ENCODE measurements at regions not wholly inside any gene's neighbourhood (a gene's known extent, or its start where the extent isn't known, plus 50 kb on each side); places are given as distances from the start of the nearest gene placed in this dataset.

- Histone ChIP-seq H3F3A (replicated peaks; ENCODE audit: low read depth) (no peaks in the 10 kb centered on the region), H3K27me3 (ENCODE audit: insufficient read depth) (no peaks in the 10 kb centered on the region), H4K20me1 (replicated peaks; ENCODE audit: insufficient read depth) (no peaks in the 10 kb centered on the region), H3K4me3 (no peak overlapping the region), H3K27ac (ENCODE audit: low read depth) (no peak overlapping the region), H3K4me1 (ENCODE audit: insufficient read depth) (no peaks in the 10 kb centered on the region), H3K79me2 (replicated peaks; ENCODE audit: insufficient read depth) (no peaks in the 10 kb centered on the region), H2AFZ (no peak overlapping the region), H3K4me2 (no peak overlapping the region), H3K36me3 (ENCODE audit: insufficient read depth) (no peaks in the 10 kb centered on the region), H3K9me2 (ENCODE audit: insufficient read depth) (no peaks in the 10 kb centered on the region)
- no peak for ATAC-seq
- Mint-ChIP-seq H3K27me3 (ENCODE audit: insufficient read depth, low read depth, poor library complexity) (no peaks in the 10 kb centered on the region), H3K4me3 (no peak overlapping the region), H3K4me1 (no peaks in the 10 kb centered on the region), H3K27ac (no peak overlapping the region; the same call in 1 of the 2 replicates), H3K36me3 (ENCODE audit: low read depth) (no peaks in the 10 kb centered on the region), H3K9me3 (no peaks in the 10 kb centered on the region)
- TF ChIP-seq POLR2AphosphoS5 (IDR thresholded peaks at IDR 0.05; ENCODE audit: low read depth): no peak
- TF ChIP-seq, protein P1, sequence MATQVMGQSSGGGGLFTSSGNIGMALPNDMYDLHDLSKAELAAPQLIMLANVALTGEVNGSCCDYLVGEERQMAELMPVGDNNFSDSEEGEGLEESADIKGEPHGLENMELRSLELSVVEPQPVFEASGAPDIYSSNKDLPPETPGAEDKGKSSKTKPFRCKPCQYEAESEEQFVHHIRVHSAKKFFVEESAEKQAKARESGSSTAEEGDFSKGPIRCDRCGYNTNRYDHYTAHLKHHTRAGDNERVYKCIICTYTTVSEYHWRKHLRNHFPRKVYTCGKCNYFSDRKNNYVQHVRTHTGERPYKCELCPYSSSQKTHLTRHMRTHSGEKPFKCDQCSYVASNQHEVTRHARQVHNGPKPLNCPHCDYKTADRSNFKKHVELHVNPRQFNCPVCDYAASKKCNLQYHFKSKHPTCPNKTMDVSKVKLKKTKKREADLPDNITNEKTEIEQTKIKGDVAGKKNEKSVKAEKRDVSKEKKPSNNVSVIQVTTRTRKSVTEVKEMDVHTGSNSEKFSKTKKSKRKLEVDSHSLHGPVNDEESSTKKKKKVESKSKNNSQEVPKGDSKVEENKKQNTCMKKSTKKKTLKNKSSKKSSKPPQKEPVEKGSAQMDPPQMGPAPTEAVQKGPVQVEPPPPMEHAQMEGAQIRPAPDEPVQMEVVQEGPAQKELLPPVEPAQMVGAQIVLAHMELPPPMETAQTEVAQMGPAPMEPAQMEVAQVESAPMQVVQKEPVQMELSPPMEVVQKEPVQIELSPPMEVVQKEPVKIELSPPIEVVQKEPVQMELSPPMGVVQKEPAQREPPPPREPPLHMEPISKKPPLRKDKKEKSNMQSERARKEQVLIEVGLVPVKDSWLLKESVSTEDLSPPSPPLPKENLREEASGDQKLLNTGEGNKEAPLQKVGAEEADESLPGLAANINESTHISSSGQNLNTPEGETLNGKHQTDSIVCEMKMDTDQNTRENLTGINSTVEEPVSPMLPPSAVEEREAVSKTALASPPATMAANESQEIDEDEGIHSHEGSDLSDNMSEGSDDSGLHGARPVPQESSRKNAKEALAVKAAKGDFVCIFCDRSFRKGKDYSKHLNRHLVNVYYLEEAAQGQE (IDR thresholded peaks at IDR 0.05; ENCODE audit: unreplicated experiment): no peak
- TF ChIP-seq, protein P2, sequence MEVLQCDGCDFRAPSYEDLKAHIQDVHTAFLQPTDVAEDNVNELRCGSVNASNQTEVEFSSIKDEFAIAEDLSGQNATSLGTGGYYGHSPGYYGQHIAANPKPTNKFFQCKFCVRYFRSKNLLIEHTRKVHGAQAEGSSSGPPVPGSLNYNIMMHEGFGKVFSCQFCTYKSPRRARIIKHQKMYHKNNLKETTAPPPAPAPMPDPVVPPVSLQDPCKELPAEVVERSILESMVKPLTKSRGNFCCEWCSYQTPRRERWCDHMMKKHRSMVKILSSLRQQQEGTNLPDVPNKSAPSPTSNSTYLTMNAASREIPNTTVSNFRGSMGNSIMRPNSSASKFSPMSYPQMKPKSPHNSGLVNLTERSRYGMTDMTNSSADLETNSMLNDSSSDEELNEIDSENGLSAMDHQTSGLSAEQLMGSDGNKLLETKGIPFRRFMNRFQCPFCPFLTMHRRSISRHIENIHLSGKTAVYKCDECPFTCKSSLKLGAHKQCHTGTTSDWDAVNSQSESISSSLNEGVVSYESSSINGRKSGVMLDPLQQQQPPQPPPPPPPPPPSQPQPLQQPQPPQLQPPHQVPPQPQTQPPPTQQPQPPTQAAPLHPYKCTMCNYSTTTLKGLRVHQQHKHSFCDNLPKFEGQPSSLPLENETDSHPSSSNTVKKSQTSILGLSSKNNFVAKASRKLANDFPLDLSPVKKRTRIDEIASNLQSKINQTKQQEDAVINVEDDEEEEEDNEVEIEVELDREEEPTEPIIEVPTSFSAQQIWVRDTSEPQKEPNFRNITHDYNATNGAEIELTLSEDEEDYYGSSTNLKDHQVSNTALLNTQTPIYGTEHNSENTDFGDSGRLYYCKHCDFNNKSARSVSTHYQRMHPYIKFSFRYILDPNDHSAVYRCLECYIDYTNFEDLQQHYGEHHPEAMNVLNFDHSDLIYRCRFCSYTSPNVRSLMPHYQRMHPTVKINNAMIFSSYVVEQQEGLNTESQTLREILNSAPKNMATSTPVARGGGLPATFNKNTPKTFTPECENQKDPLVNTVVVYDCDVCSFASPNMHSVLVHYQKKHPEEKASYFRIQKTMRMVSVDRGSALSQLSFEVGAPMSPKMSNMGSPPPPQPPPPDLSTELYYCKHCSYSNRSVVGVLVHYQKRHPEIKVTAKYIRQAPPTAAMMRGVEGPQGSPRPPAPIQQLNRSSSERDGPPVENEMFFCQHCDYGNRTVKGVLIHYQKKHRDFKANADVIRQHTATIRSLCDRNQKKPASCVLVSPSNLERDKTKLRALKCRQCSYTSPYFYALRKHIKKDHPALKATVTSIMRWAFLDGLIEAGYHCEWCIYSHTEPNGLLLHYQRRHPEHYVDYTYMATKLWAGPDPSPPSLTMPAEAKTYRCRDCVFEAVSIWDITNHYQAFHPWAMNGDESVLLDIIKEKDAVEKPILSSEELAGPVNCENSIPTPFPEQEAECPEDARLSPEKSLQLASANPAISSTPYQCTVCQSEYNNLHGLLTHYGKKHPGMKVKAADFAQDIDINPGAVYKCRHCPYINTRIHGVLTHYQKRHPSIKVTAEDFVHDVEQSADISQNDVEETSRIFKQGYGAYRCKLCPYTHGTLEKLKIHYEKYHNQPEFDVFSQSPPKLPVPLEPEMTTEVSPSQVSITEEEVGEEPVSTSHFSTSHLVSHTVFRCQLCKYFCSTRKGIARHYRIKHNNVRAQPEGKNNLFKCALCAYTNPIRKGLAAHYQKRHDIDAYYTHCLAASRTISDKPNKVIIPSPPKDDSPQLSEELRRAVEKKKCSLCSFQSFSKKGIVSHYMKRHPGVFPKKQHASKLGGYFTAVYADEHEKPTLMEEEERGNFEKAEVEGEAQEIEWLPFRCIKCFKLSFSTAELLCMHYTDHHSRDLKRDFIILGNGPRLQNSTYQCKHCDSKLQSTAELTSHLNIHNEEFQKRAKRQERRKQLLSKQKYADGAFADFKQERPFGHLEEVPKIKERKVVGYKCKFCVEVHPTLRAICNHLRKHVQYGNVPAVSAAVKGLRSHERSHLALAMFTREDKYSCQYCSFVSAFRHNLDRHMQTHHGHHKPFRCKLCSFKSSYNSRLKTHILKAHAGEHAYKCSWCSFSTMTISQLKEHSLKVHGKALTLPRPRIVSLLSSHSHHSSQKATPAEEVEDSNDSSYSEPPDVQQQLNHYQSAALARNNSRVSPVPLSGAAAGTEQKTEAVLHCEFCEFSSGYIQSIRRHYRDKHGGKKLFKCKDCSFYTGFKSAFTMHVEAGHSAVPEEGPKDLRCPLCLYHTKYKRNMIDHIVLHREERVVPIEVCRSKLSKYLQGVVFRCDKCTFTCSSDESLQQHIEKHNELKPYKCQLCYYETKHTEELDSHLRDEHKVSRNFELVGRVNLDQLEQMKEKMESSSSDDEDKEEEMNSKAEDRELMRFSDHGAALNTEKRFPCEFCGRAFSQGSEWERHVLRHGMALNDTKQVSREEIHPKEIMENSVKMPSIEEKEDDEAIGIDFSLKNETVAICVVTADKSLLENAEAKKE (CRISPR knock-in tag; IDR thresholded peaks at IDR 0.05): no peak
- TF ChIP-seq NANOG (IDR thresholded peaks at IDR 0.05; ENCODE audit: borderline replicate concordance): no peak
- TF ChIP-seq EZH2phosphoT487 (IDR thresholded peaks at IDR 0.05; ENCODE audit: unreplicated experiment): no peak
- no peak for TF ChIP-seq ZNF331 (CRISPR knock-in tag; IDR thresholded peaks at IDR 0.05; ENCODE audit: low read depth)
- no peak for TF ChIP-seq CREB1 (CRISPR knock-in tag; IDR thresholded peaks at IDR 0.05; ENCODE audit: low read depth)
- DNase-seq (ENCODE audit: low spot score): no peak
Measured at GRCh38 chr13:64414381-64414780, 2815.8 kb downstream of the PCDH9 start.

Data from GM23338 (cell line).